GM18909 (cell line): ENCODE measurements at regions not wholly inside any gene's neighbourhood (a gene's known extent, or its start where the extent isn't known, plus 50 kb on each side); places are given as distances from the start of the nearest gene placed in this dataset.

ENCODE experiments used
- ATAC-seq: cut with Tn5 transposase; IDR thresholded peaks from one replicate; pipeline ENCODE4 v1.9.1; 2021; ENCODE audit warnings: mild to moderate bottlenecking; ENCODE audit not compliant: unreplicated experiment, poor library complexity

DNA sequence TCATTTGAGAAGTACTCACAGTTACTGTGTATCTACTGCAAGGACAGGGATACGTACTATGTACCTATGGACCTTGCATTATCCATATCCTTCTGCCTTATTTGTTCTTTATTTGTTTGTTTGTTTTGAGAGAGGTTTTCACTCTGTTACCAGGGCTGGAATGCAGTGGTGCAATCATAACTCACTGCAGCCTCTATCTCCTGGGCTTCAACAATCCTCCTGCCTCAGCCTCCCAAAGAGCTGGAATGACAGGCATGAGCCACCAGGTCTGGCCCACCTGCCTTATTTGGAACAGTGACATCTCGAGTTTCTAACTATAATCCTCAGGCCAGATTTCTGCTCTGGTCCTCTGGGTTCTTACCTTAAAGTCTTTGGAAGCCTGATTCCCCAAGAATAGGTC lies 395.5 kb upstream of the PKN2 start:
- no peak for ATAC-seq

GRCh38 chr1:88289401-88290102 lies 394.5 kb upstream of the PKN2 start:
- ATAC-seq = no peak

DNA sequence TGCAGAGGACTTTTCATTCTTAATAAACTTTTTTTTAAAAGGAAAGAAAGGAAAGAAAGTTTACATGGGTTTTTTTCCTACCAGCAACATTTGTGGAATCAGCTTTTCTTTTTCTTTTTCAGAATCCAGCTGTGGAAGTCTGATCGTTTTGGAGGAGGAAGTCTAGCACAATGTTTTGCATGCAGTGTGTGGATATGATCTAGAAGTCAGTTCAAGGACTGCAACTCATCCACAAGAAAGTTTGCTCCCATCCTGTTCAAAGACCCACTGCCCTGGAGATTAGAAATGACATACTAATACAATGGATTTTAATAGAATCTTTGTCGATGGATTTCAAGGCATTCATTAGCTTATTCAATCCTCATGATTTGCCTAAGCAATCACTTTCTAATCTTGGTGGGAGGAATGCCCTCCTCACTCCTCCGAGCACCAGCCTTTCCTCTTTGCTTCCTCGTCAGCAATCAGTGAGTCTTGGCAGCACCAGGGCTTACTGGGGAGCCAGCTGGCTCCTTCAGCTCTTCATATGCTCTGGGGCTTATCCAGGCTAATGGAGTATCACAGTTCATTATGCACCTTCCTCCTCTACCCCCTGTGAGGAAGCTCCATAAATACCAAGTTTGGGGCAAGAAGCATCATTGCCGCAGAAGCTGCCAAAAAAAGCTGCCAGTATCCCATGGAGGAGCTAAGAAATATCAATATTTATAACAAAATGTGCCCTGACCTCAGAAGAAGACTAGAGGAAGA lies 392.3 kb upstream of the PKN2 start:
- no peak for ATAC-seq

DNA sequence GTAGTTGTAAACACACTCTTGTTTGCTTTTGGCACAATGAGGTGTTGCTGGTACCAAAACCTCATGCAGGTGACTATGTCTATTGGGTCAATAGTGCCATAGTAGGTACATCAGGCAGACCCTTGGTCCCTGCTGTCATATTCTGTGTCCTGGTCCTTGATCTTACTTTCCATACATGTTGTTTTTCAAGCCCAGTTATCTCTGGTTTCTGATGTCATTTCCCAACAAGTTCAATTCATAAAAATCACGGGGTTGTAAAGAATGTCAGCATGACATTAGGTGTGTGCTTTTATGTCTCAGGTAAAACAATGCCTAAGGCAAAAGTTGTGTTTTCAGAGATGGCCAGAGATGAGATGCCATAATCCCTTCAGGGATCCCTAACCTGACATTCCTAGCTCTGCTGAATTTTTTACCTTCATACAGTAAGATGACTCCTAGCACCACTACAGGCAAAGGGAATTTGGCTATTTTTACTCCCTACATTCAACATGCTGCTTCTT lies 390.3 kb upstream of the PKN2 start:
- ATAC-seq = no peak

DNA sequence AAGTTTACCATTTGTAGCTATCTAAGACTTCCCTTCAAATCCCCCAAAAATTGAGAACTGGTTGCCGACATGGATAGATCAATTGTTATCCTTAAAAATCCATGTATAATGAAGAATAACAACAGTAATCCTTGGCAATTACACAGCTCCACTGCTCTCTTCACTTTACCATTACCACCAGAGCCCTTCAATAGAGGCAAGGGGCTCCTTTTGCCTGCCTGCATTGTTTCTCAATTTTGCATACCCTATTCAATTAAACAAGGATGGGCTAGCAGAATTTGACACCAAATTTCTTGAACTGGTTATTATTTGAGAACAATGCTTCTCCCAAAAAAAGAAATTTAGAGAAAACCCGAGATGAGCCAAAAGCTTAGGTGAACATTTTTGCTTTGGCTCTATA lies 387.8 kb upstream of the PKN2 start:
- ATAC-seq = no peak

DNA sequence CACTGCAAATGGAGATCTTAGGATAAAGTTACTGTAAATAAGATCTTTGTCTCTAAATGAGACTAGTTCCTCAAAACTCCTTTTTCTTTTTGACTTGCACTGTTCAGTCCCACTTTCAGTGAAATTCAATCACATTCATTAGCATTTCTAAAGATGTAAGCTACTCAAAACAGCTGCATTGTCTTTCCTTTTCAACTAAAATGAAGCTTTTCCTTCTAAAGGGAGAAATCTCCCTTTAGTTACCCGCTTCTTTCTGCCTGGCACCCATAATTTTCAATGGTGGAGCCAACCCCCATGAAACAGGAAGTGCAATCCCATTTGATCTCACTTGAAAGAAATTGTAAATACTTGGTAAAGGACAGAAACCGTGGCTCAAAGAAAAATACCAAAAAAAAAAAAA lies 387.4 kb upstream of the PKN2 start:
- no peak for ATAC-seq

- no peak for ATAC-seq
Measured at GRCh38 chr1:88298506-88298905, 385.6 kb upstream of the PKN2 start.

GRCh38 chr1:88300752-88301263 lies 383.3 kb upstream of the PKN2 start:
- no peak for ATAC-seq

DNA sequence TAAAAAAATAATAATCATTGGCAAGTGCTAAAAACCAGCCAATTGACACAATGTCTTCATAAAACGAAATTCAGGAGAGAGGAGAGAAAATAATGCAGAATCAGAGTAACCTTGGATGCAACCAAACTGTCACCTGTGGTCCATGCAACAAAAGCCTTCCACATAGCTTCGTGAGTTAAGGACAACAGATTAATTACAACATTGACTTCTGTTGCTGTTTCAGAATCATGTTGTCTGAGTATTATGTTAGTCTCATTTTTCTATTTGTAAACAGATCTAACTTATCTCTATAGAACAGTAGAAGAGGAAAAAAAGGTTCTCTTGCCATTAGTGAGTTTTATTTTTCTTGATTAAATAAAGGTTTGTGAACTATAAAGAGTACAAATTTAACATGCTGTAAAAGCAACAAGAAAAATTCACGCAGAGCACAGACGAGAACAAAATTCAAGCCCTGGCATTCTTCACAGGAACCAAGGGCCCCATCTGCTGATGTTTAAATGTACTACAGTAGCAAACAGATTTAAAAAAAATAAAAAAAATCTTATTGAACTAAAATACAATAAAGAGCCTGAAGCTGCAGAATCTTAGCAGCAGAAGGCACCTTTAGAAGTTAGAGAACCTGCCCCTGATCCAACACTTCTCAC lies 381.1 kb upstream of the PKN2 start:
- no peak for ATAC-seq

- ATAC-seq = no peak
Measured at GRCh38 chr1:88311265-88311664, 372.8 kb upstream of the PKN2 start.

DNA sequence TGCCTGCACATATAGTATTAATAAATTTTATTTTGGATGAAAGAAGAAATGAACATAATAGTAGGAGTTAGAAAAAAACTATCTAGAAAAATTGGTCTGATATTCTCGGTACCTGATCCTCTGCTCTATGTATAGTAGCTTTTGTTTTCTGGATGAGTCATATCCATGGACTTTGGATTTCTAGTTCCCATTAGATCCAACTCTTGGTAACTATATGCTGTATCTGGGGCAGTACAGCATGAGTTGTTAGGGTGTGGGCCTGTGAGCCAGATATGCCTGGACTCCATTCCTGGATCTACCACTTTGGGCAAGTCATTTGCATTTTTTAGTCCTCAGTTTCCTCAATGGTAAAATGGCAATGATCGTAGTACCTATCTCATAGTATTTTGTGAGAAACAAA lies 372.2 kb upstream of the PKN2 start:
- no peak for ATAC-seq

GRCh38 chr1:88317396-88317795 lies 366.7 kb upstream of the PKN2 start:
- no peak for ATAC-seq

DNA sequence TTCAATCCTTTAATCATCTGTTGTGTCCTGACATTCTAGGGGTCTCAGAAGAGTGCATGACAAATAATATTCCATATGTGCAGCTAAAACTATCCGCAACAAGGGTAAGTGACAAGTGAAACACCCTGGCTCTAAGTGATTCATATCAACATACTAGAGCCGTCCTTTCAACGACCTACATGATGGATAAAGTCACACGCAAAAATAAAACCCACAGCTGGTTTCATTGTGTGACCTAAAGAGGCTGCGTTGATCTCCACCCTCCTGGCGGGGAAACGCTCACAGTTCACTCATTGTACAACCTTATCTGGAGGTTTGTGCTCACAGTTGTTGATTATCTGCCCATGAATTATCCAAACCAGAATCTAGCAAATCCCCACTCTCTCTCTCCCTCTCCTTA lies 365.3 kb upstream of the PKN2 start:
- ATAC-seq = no peak

DNA sequence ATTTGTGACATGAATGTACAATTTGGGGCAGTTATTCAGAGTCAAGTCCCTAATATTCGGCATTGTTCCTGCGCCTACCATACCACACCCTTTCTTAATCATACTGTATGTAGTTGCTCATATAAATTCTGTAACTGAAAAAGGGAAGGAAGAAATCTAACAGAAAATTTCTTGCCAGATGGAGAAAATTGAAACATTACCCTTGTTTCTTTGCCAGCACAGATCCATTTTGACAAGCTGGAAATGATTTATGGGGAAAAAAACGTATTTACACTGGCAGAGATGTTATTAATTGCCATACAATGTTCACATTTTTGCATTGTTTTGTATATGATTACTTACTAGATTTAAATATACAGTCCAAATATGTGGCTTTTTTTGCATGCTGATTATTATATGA lies 363.8 kb upstream of the PKN2 start:
- ATAC-seq = no peak

DNA sequence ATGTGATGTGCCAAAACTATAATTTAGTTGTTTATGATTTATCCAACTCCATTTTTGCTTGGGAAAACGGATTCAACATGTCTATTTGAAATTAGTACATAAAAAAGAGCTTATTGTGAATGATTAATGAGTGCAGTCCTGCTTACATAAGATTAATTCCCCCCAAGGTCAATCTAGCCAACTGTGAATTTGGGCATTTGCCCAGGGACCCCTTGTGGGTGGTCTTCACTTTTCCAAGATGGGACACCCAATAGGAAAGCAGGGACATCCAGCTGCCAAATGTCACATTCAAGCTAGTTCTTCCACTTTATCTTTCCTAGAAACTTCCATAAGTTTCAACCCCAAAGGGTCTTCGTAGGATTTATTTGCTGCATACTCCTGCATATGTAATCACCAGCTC lies 362.4 kb upstream of the PKN2 start:
- no peak for ATAC-seq

- no peak for ATAC-seq
Measured at GRCh38 chr1:88324899-88325298, 359.2 kb upstream of the PKN2 start.

DNA sequence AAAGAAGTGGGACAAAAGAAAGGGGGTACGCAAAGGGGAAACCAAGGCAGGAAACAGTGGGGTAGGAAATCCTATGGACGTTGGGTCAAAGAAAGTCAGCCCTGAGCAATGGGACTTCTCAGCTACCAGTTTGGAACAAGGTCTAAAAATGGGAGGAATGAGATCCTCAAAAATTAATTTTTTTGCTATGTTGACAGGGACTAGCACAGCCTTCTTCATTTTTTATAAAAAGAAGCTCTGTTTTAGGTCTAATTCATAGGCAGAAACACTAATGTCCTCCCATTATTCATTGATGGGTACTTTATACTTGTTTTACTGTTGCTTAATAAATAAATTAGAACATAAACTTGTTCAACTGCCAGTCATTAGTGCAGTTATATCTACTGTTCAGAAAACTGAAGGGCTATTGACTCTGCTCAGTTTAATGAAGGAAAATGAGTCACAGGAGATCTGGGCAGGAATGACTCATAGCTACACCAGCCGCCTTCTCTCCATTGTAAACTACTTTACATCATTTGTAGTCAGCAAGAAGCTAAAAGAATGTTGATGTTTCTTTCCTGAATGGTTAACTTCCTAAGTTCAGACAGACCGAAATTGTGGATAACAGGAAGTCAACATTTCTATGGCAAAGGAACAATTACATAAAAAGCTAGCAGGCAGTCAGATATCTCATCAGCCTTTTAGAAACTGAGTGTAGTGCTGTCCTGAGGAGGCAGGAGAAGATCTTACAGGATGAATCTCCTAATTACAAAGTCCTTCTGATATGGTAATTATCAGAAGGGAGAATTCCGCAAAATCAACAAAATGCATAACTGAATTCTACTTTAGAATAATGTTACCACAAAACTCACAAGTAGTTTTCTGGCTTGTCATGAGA lies 356.4 kb upstream of the PKN2 start:
- no peak for ATAC-seq

DNA sequence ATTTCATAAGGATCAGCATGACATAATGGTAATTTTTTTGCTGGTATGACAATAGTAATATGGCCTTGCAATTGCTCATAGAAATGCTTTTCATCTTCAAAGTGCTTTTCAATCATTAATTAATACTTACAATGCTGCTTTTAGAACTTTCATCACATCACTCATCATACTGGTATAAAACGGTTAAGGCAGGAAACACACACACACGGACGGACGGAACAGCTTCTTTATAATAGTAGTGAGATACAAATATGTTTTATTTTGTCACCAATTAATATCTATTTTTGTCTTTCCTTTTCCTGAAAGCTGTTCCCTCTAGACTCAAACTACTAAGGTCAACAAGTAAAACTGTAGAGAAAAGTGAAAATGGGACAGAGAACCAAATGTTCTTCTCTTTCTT lies 353.9 kb upstream of the PKN2 start:
- no peak for ATAC-seq

DNA sequence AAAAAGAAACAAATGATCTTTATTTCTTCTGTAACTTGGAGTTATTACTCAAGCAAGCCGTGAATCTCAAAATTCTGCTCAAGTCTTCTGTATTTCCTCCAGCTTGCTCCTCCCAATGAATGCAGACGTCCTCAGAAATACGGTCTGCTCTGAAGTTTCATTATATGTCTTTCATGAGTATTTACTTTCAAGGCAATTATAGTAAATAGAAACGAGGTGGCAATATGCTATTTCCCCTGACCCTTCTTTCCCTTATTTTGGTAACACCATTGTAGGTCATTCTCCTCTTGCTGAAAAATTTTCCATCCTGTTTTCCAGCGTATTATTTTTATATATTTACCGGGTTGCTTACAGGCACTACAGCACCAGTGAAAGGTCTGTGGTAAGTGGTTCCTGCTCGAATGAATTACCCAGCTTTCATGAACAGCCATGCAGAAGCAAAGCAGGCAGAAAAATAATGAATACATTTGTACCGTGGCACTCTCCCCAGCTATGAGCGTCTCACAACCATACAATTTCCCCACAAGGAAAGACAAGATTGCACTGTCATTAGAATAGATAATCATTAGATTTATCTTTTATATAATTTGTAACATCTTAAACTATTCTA lies 350.9 kb upstream of the PKN2 start:
- ATAC-seq = no peak

DNA sequence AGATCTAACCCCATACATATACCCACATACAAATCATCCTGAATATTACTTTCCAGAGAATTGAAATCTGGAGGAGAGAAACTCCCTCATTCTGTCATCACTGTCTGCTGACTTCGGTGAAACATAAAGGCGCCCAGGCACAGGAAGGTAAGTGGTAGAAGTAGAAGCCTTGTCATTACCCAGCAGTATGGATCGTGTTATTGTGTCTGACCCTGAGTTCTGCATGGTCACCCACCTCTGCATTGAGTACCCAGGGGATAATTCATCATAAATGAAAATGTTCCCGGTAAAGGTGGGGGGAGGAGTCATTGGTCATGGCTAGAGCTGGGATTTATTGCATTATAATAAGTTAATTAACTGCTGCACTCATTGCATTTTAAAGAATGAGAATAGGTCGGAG lies 342.6 kb upstream of the PKN2 start:
- no peak for ATAC-seq
